Gastroesophageal sphincter (tissue), 3 donors: ENCODE measurements at regions not wholly inside any gene's neighbourhood (a gene's known extent, or its start where the extent isn't known, plus 50 kb on each side); places are given as distances from the start of the nearest gene placed in this dataset.

Experiments used
- EP300 ChIP-seq: sonication (generic); formaldehyde crosslinking; IDR thresholded peaks from one replicate; pipeline ENCODE4 v1.6.1; 2017; ENCODE audit warnings: antibody characterized with exemption, mild to moderate bottlenecking
- POLR2A ChIP-seq, 2 donors: fragments of 450-650 bp; IDR thresholded peaks; one replicate each; pipeline ENCODE4 v1.6.1; 2017; ENCODE audit warnings: antibody characterized with exemption in 2 of 2, mild to moderate bottlenecking in 2 of 2, moderate library complexity in 1 of 2
- POLR2AphosphoS5 ChIP-seq: sonication (generic); formaldehyde crosslinking; IDR thresholded peaks from one replicate; pipeline ENCODE4 v1.6.1; 2017; ENCODE audit warnings: antibody characterized with exemption
- TF ChIP-seq, protein P1 (sequence below), 4 experiments: fragments of 200-600 bp in 2 of 4; fragments of 450-650 bp in 2 of 4; sonication (generic) in 1 of 4; IDR thresholded peaks; one replicate each; pipeline ENCODE4 v1.5.1; 2017 to 2019; ENCODE audit warnings: antibody characterized with exemption in 4 of 4, mild to moderate bottlenecking in 2 of 4, moderate library complexity in 2 of 4

DNA sequence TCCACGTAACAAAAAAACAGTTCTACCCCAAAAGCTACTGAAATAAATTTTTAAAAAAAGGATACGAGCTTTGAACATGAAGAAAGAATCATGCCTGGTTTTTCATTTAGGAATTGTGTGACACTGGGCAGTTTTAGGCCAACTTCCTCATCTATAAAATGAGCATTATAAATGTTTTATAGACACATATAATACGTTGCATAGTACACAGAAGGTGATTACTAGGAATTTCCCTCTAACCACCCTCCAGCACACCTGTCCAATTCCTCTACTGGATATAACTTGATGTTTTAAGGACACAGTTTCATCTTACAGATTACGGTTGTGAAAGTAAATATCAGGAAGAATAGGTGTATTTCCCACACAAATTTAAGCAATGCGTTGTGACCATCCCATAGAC, 85.5 kb upstream of the IQCM start:
- TF ChIP-seq, protein P1, sequence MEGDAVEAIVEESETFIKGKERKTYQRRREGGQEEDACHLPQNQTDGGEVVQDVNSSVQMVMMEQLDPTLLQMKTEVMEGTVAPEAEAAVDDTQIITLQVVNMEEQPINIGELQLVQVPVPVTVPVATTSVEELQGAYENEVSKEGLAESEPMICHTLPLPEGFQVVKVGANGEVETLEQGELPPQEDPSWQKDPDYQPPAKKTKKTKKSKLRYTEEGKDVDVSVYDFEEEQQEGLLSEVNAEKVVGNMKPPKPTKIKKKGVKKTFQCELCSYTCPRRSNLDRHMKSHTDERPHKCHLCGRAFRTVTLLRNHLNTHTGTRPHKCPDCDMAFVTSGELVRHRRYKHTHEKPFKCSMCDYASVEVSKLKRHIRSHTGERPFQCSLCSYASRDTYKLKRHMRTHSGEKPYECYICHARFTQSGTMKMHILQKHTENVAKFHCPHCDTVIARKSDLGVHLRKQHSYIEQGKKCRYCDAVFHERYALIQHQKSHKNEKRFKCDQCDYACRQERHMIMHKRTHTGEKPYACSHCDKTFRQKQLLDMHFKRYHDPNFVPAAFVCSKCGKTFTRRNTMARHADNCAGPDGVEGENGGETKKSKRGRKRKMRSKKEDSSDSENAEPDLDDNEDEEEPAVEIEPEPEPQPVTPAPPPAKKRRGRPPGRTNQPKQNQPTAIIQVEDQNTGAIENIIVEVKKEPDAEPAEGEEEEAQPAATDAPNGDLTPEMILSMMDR (IDR thresholded peaks at IDR 0.05), result no peak
- TF ChIP-seq POLR2A (IDR thresholded peaks at IDR 0.05) (no peak), EP300 (no peak), POLR2AphosphoS5 (no peak)
